Activated naive CD4-positive, alpha-beta T cell treated with anti-CD3 and anti-CD28 coated beads, Interleukin-2, amount 50 U/mL, for 16 hours (primary cell): ENCODE measurements at regions not wholly inside any gene's neighbourhood (a gene's known extent, or its start where the extent isn't known, plus 50 kb on each side); places are given as distances from the start of the nearest gene placed in this dataset.
"Not testable (repeated sequence)": the region's sequence is repeated elsewhere in the genome, so short reads cannot be mapped to it uniquely, and the experiment has no call there.

Source experiments
- DNase-seq: peaks from one replicate; pipeline ENCODE4 v3.0.0-alpha.2; 2020

- DNase-seq, result no peak
These were observed 50.4 kb upstream of the CECR2 start for GRCh38 chr22:17318817-17319216.

- no peak for DNase-seq
These were observed 54.0 kb upstream of the CECR2 start for GRCh38 chr22:17315310-17315709.

GRCh38 chr22:17314487-17314886 is 54.8 kb upstream of the CECR2 start:
- DNase-seq, result no peak

- DNase-seq, result no peak
These were observed 55.6 kb upstream of the CECR2 start for GRCh38 chr22:17313626-17314025.

- no peak for DNase-seq
These were observed 61.7 kb upstream of the CECR2 start for GRCh38 chr22:17307566-17307965.

- no peak for DNase-seq
These were observed 64.2 kb upstream of the CECR2 start for GRCh38 chr22:17305076-17305475.

GRCh38 chr22:17303840-17304779 is 65.2 kb upstream of the CECR2 start:
- peak; percentile 58 for DNase-seq

- DNase-seq, result no peak
These were observed 65.8 kb upstream of the CECR2 start for GRCh38 chr22:17303441-17303839.

- DNase-seq, result no peak
These were observed 66.6 kb upstream of the CECR2 start for GRCh38 chr22:17302616-17303015.

- no peak for DNase-seq
These were observed 68.3 kb upstream of the CECR2 start for GRCh38 chr22:17300926-17301325.

GRCh38 chr22:17298805-17299502 is 70.3 kb upstream of the CECR2 start:
- not testable (repeated sequence) for DNase-seq

- no peak for DNase-seq
These were observed 66.4 kb upstream of the ADA2 start for GRCh38 chr22:17285656-17286055.

- no peak for DNase-seq
These were observed 65.7 kb upstream of the ADA2 start for GRCh38 chr22:17284888-17285287.

GRCh38 chr22:17284466-17284865 is 65.2 kb upstream of the ADA2 start:
- no peak for DNase-seq

GRCh38 chr22:17283865-17284264 is 64.6 kb upstream of the ADA2 start:
- not testable (repeated sequence) for DNase-seq

GRCh38 chr22:17283423-17283822 is 64.2 kb upstream of the ADA2 start:
- DNase-seq, result no peak

- DNase-seq, result peak; percentile 20
These were observed 62.2 kb upstream of the ADA2 start for GRCh38 chr22:17281440-17281841.

- no peak for DNase-seq
These were observed 61.8 kb upstream of the ADA2 start for GRCh38 chr22:17281026-17281425.

GRCh38 chr22:17272511-17272991 is 53.3 kb upstream of the ADA2 start:
- no peak for DNase-seq

GRCh38 chr22:17271711-17272451 is 52.6 kb upstream of the ADA2 start:
- DNase-seq, result no peak

GRCh38 chr22:17269607-17270261 is 50.5 kb upstream of the ADA2 start:
- DNase-seq, result no peak

- no peak for DNase-seq
These were observed 50.0 kb upstream of the ADA2 start for GRCh38 chr22:17269224-17269606.
